OCI-LY7 (cell line): ENCODE measurements at regions not wholly inside any gene's neighbourhood (a gene's known extent, or its start where the extent isn't known, plus 50 kb on each side); places are given as distances from the start of the nearest gene placed in this dataset.

Source experiments
- BruUV-seq: library from RNA; stranded (reverse); fragments of 400-500 nt; replicated peaks from 2 replicates; lab custom pipeline; 2021; lab: Mats Ljungman, UMichigan
- CTCF ChIA-PET: fragments of 300-600 bp; sonication (Branson Sonifier 250); formaldehyde crosslinking; loops from one replicate; lab custom pipeline; 2022; ENCODE audit warnings: antibody characterized with exemption; ENCODE audit not compliant: unreplicated experiment; lab: Charles Lee
- POLR2A ChIA-PET: fragments of 300-600 bp; sonication (Branson Sonifier 250); formaldehyde crosslinking; loops from one replicate; lab custom pipeline; 2022; ENCODE audit warnings: antibody characterized with exemption; lab: Charles Lee
- DNase-seq: peaks from one replicate; pipeline ENCODE4 v3.0.0-alpha.2; 2015; ENCODE audit warnings: low spot score
- H2AFZ ChIP-seq: fragments of 200-600 bp; sonication (generic), shearing (Covaris generic); 2 replicates; pipeline ENCODE4 v1.6.1; 2014; ENCODE audit warnings: mild to moderate bottlenecking, antibody characterized with exemption, low read length, moderate library complexity
- H3K27ac ChIP-seq: fragments of 200-600 bp; sonication (generic); 2 replicates; pipeline ENCODE4 v1.5.1; 2014; ENCODE audit warnings: mixed run types, low read depth, mild to moderate bottlenecking, moderate library complexity, low read length, inconsistent platforms; ENCODE audit not compliant: poor library complexity, severe bottlenecking
- H3K36me3 ChIP-seq: fragments of 200-600 bp; sonication (generic); 2 replicates; pipeline ENCODE4 v1.6.1; 2014; ENCODE audit warnings: mild to moderate bottlenecking, antibody characterized with exemption, low read length, moderate library complexity, mixed read lengths; ENCODE audit not compliant: insufficient read depth
- H3K4me1 ChIP-seq: fragments of 200-600 bp; sonication (generic); 2 replicates; pipeline ENCODE4 v1.5.1; 2014; ENCODE audit warnings: mild to moderate bottlenecking, low read length; ENCODE audit not compliant: insufficient read depth, poor library complexity, severe bottlenecking
- H3K4me2 ChIP-seq: fragments of 200-600 bp; sonication (generic); 2 replicates; pipeline ENCODE4 v1.6.1; 2014; ENCODE audit warnings: mild to moderate bottlenecking, low read length
- H3K4me3 ChIP-seq: fragments of 200-600 bp; sonication (generic); 2 replicates; pipeline ENCODE4 v1.5.1; 2014; ENCODE audit warnings: mild to moderate bottlenecking, low read depth, low read length; ENCODE audit not compliant: poor library complexity, severe bottlenecking
- H3K79me2 ChIP-seq: fragments of 200-600 bp; sonication (generic); 2 replicates; pipeline ENCODE4 v1.6.1; 2016; ENCODE audit warnings: low read depth, mild to moderate bottlenecking, low read length, moderate library complexity, mixed read lengths; ENCODE audit not compliant: insufficient read depth
- H3K9me2 ChIP-seq: fragments of 200-600 bp; sonication (generic); 2 replicates; pipeline ENCODE4 v1.6.1; 2016; ENCODE audit warnings: mild to moderate bottlenecking, low read length, mixed read lengths; ENCODE audit not compliant: insufficient read depth
- H3K9me3 ChIP-seq: fragments of 200-600 bp; sonication (generic); 2 replicates; pipeline ENCODE4 v1.6.1; 2014; ENCODE audit warnings: mild to moderate bottlenecking, mixed run types, low read length, mixed read lengths
- H4K20me1 ChIP-seq: fragments of 200-600 bp; sonication (generic); 2 replicates; pipeline ENCODE4 v1.6.1; 2014; ENCODE audit warnings: mild to moderate bottlenecking, antibody characterized with exemption, low read length, moderate library complexity, mixed read lengths; ENCODE audit not compliant: insufficient read depth
- EZH2phosphoT487 ChIP-seq: fragments of 200-600 bp; sonication (generic); IDR thresholded peaks from 2 replicates; pipeline ENCODE4 v1.6.1; 2018; ENCODE audit warnings: low read depth, borderline replicate concordance, mild to moderate bottlenecking, mixed run types, antibody characterized with exemption, low read length, moderate library complexity, mixed read lengths
- intact Hi-C: fragments of 100-400 bp; cut with micrococcal nuclease; formaldehyde crosslinking; loops from one replicate; pipeline ENCODE4 v1.10.0; 2022; ENCODE audit not compliant: unreplicated experiment
- TF ChIP-seq, protein P1 (sequence below): fragments of 200-600 bp; sonication (generic); conservative IDR thresholded peaks from 2 replicates; pipeline ENCODE4 v1.5.1; 2014; ENCODE audit warnings: mild to moderate bottlenecking, antibody characterized with exemption, low read length, moderate library complexity, mixed read lengths

- no peaks in the 10 kb centered on the region for H4K20me1 ChIP-seq
- no peak overlapping the region for H3K4me3 ChIP-seq
- no peaks in the 10 kb centered on the region for H3K36me3 ChIP-seq
- no peaks in the 10 kb centered on the region; the same call in 1 of the 2 replicates for H3K9me2 ChIP-seq
- H2AFZ ChIP-seq, result no peak overlapping the region
- POLR2A ChIA-PET, result no interaction called here
- no TSS peak for BruUV-seq
- intact Hi-C loops, result no loop called here
- no peaks in the 10 kb centered on the region for H3K4me1 ChIP-seq
- no peak overlapping the region for H3K27ac ChIP-seq
- H3K4me2 ChIP-seq, result no peak overlapping the region
- no peak for TF ChIP-seq EZH2phosphoT487
- CTCF ChIA-PET, result no interaction called here
- no peak for DNase-seq
- H3K79me2 ChIP-seq, result no peaks in the 10 kb centered on the region
- H3K9me3 ChIP-seq, result no peaks in the 10 kb centered on the region
Observed at GRCh38 chr1:184186167-184186566, 134.6 kb downstream of the TSEN15 start.

GRCh38 chr1:184187097-184187496 is 135.6 kb downstream of the TSEN15 start:
- no peaks in the 10 kb centered on the region for H3K9me3 ChIP-seq
- TF ChIP-seq, protein P1, sequence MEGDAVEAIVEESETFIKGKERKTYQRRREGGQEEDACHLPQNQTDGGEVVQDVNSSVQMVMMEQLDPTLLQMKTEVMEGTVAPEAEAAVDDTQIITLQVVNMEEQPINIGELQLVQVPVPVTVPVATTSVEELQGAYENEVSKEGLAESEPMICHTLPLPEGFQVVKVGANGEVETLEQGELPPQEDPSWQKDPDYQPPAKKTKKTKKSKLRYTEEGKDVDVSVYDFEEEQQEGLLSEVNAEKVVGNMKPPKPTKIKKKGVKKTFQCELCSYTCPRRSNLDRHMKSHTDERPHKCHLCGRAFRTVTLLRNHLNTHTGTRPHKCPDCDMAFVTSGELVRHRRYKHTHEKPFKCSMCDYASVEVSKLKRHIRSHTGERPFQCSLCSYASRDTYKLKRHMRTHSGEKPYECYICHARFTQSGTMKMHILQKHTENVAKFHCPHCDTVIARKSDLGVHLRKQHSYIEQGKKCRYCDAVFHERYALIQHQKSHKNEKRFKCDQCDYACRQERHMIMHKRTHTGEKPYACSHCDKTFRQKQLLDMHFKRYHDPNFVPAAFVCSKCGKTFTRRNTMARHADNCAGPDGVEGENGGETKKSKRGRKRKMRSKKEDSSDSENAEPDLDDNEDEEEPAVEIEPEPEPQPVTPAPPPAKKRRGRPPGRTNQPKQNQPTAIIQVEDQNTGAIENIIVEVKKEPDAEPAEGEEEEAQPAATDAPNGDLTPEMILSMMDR, result no peak
- TF ChIP-seq EZH2phosphoT487, result no peak
- no TSS peak for BruUV-seq
- H3K4me2 ChIP-seq, result no peak overlapping the region
- H3K9me2 ChIP-seq, result no peaks in the 10 kb centered on the region; the same call in 1 of the 2 replicates
- H3K4me3 ChIP-seq, result no peak overlapping the region
- H3K36me3 ChIP-seq, result no peaks in the 10 kb centered on the region
- ChIA-PET POLR2A (interaction anchor here (0.5 kb wide), 1 partner anchor 470 kb away, joined by 3 read pairs; no protein-coding TSS in a partner anchor), CTCF (no interaction called here)
- H3K4me1 ChIP-seq, result no peaks in the 10 kb centered on the region
- intact Hi-C loops, result no loop called here
- no peak for DNase-seq
- no peaks in the 10 kb centered on the region for H4K20me1 ChIP-seq
- no peak overlapping the region for H3K27ac ChIP-seq
- H2AFZ ChIP-seq, result no peak overlapping the region
- no peaks in the 10 kb centered on the region for H3K79me2 ChIP-seq

GRCh38 chr1:184188037-184188436 is 136.5 kb downstream of the TSEN15 start:
- H3K4me3 ChIP-seq, result no peak overlapping the region
- H3K36me3 ChIP-seq, result no peaks in the 10 kb centered on the region
- H3K9me2 ChIP-seq, result no peaks in the 10 kb centered on the region
- H3K9me3 ChIP-seq, result no peaks in the 10 kb centered on the region
- H3K27ac ChIP-seq, result no peak overlapping the region
- H4K20me1 ChIP-seq, result no peaks in the 10 kb centered on the region
- BruUV-seq, result no TSS peak
- DNase-seq, result no peak
- H3K4me1 ChIP-seq, result no peaks in the 10 kb centered on the region
- ChIA-PET POLR2A (no interaction called here), CTCF (no interaction called here)
- no peak overlapping the region for H2AFZ ChIP-seq
- TF ChIP-seq EZH2phosphoT487, result no peak
- TF ChIP-seq, protein P1, result no peak
- H3K79me2 ChIP-seq, result no peaks in the 10 kb centered on the region
- no peak overlapping the region for H3K4me2 ChIP-seq
- intact Hi-C loops, result no loop called here
